Skin epidermis (tissue), 12 donors: ENCODE measurements at regions not wholly inside any gene's neighbourhood (a gene's known extent, or its start where the extent isn't known, plus 50 kb on each side); places are given as distances from the start of the nearest gene placed in this dataset.
A peak's percentile ranks its signal among the peaks of the same experiment; 100 is the strongest.

Experiments used
- H3K27ac ChIP-seq, 21 experiments: fragments of 200-600 bp; sonication (generic) in 11 of 21; one replicate each; pipeline ENCODE4 v1.5.0; 2020; ENCODE audit warnings: mild to moderate bottlenecking in 3 of 21, inconsistent platforms in 2 of 21, moderate library complexity in 2 of 21
- H3K4me3 ChIP-seq, 7 experiments: fragments of 200-600 bp; sonication (generic) in 2 of 7; one replicate each; pipeline ENCODE4 v1.5.0; 2020; ENCODE audit warnings: inconsistent platforms in 2 of 7, mild to moderate bottlenecking in 2 of 7, moderate library complexity in 1 of 7

- H3K27ac ChIP-seq = no peak overlapping the region
- H3K4me3 ChIP-seq = no peak overlapping the region
These were observed 248.7 kb downstream of the MN1 start for GRCh38 chr22:27552863-27553262.

GRCh38 chr22:27554106-27554811, 247.3 kb downstream of the MN1 start:
- H3K4me3 ChIP-seq = no peak overlapping the region
- H3K27ac ChIP-seq = peak overlapping the region in 8 of 21 experiments; percentile 0 to 68 (median 42)

GRCh38 chr22:27554841-27555456, 246.6 kb downstream of the MN1 start:
- Histone ChIP-seq H3K4me3 (no peak overlapping the region), H3K27ac (peak overlapping the region in 1 of 21 experiments; percentile 68)

- Histone ChIP-seq H3K4me3 (no peak overlapping the region), H3K27ac (no peak overlapping the region)
These were observed 245.2 kb downstream of the MN1 start for GRCh38 chr22:27556371-27556770.

- H3K4me3 ChIP-seq = no peak overlapping the region
- H3K27ac ChIP-seq = no peak overlapping the region
These were observed 244.1 kb downstream of the MN1 start for GRCh38 chr22:27557286-27558008.

- H3K27ac ChIP-seq = no peak overlapping the region
- H3K4me3 ChIP-seq = no peak overlapping the region
These were observed 242.7 kb downstream of the MN1 start for GRCh38 chr22:27558658-27559371.

- Histone ChIP-seq H3K27ac (no peak overlapping the region), H3K4me3 (no peak overlapping the region)
These were observed 240.8 kb downstream of the MN1 start for GRCh38 chr22:27560781-27561180.

- no peak overlapping the region for H3K27ac ChIP-seq
These were observed 240.2 kb downstream of the MN1 start for GRCh38 chr22:27561286-27561904.

GRCh38 chr22:27564806-27565205, 236.8 kb downstream of the MN1 start:
- Histone ChIP-seq H3K27ac (no peak overlapping the region), H3K4me3 (no peak overlapping the region)

More at GRCh38 chr22:27561286-27561904, 240.2 kb downstream of the MN1 start:
- no peak overlapping the region for H3K4me3 ChIP-seq

- no peak overlapping the region for H3K4me3 ChIP-seq
- no peak overlapping the region for H3K27ac ChIP-seq
These were observed 235.0 kb downstream of the MN1 start for GRCh38 chr22:27566602-27567001.

- H3K4me3 ChIP-seq = no peak overlapping the region
These were observed 233.3 kb downstream of the MN1 start for GRCh38 chr22:27568265-27568664.

GRCh38 chr22:27571463-27572277, 229.9 kb downstream of the MN1 start:
- Histone ChIP-seq H3K4me3 (no peak overlapping the region), H3K27ac (no peak overlapping the region)

More at GRCh38 chr22:27568265-27568664, 233.3 kb downstream of the MN1 start:
- H3K27ac ChIP-seq = no peak overlapping the region

- Histone ChIP-seq H3K27ac (no peak overlapping the region), H3K4me3 (no peak overlapping the region)
These were observed 229.3 kb downstream of the MN1 start for GRCh38 chr22:27572278-27572666.

- no peak overlapping the region for H3K27ac ChIP-seq
These were observed 228.1 kb downstream of the MN1 start for GRCh38 chr22:27573280-27574001.

GRCh38 chr22:27574002-27574366, 227.6 kb downstream of the MN1 start:
- H3K27ac ChIP-seq = no peak overlapping the region
- H3K4me3 ChIP-seq = no peak overlapping the region

More at GRCh38 chr22:27573280-27574001, 228.1 kb downstream of the MN1 start:
- H3K4me3 ChIP-seq = no peak overlapping the region

- no peak overlapping the region for H3K27ac ChIP-seq
- H3K4me3 ChIP-seq = no peak overlapping the region
These were observed 226.9 kb downstream of the MN1 start for GRCh38 chr22:27574651-27575050.

- Histone ChIP-seq H3K27ac (no peak overlapping the region), H3K4me3 (no peak overlapping the region)
These were observed 226.2 kb downstream of the MN1 start for GRCh38 chr22:27575348-27575747.

GRCh38 chr22:27576413-27576812, 225.1 kb downstream of the MN1 start:
- no peak overlapping the region for H3K4me3 ChIP-seq
- H3K27ac ChIP-seq = no peak overlapping the region
